HCT116 (cell line): ENCODE measurements at regions not wholly inside any gene's neighbourhood (a gene's known extent, or its start where the extent isn't known, plus 50 kb on each side); places are given as distances from the start of the nearest gene placed in this dataset.

Experiments used
- ATAC-seq: fragments of 200-7000 bp; cut with Tn5 transposase; 2 replicates; pipeline ENCODE4 v1.9.1; 2020; ENCODE audit warnings: mild to moderate bottlenecking, moderate library complexity
- BruUV-seq: library from RNA; stranded (reverse); fragments of 400-500 nt; replicated peaks from 2 replicates; lab custom pipeline; 2021; lab: Mats Ljungman, UMichigan
- CTCF ChIA-PET: fragments of 300-600 bp; sonication (Branson Sonifier 250); formaldehyde crosslinking; loops from one replicate; lab custom pipeline; 2021; ENCODE audit warnings: antibody characterized with exemption; lab: Charles Lee
- POLR2A ChIA-PET: fragments of 300-600, 350-600 bp; sonication (Branson Sonifier 250); formaldehyde crosslinking; loops from one replicate; lab custom pipeline; 2021; ENCODE audit warnings: antibody characterized with exemption; lab: Charles Lee
- RAD21 ChIA-PET, 2 experiments: fragments of 300-600 bp; sonication (Branson Sonifier 250); formaldehyde crosslinking; loops; one replicate each; lab custom pipeline; 2023; ENCODE audit warnings: low total read pairs in 2 of 2; ENCODE audit not compliant: uncharacterized antibody in 2 of 2, unreplicated experiment in 2 of 2, low non-redundant PET in 1 of 2; lab: Charles Lee
- DNase-seq: peaks from one replicate; pipeline ENCODE4 v3.0.0-alpha.2; 2010; ENCODE audit warnings: low read depth, low spot score
- H2AFZ ChIP-seq: fragments of 200-600 bp; shearing (Covaris generic), sonication (generic); 2 replicates; pipeline ENCODE4 v1.6.1; 2017; ENCODE audit warnings: low read depth, mixed run types, mixed read lengths, antibody characterized with exemption, low read length; ENCODE audit not compliant: poor library complexity, severe bottlenecking
- H3K27ac ChIP-seq: 2 replicates; pipeline ENCODE4 v1.5.1; 2012; ENCODE audit warnings: low read depth, low read length
- H3K27me3 ChIP-seq: fragments of 200-600 bp; sonication (generic); 2 replicates; pipeline ENCODE4 v1.6.1; 2016; ENCODE audit warnings: mixed run types, low read length, mixed read lengths; ENCODE audit not compliant: insufficient read depth
- H3K36me3 ChIP-seq, 2 experiments: fragments of 200-500 bp in 1 of 2; fragments of 200-600 bp in 1 of 2; sonication (Bioruptor generic) in 1 of 2; sonication (generic) in 1 of 2; 2 replicates each; pipeline versions ENCODE4 v1.5.1 to v1.6.1; 2014 to 2016; ENCODE audit warnings: low read length in 2 of 2, inconsistent platforms in 1 of 2, mixed read lengths in 1 of 2, mixed run types in 1 of 2; ENCODE audit not compliant: insufficient read depth in 2 of 2, control insufficient read depth in 1 of 2
- H3K4me1 ChIP-seq, 2 experiments: fragments of 200-600 bp in 1 of 2; sonication (generic) in 1 of 2; 2 replicates each; pipeline versions ENCODE4 v1.5.1 to v1.6.1; 2012 to 2017; ENCODE audit warnings: low read length in 2 of 2, inconsistent platforms in 1 of 2, mild to moderate bottlenecking in 1 of 2, mixed read lengths in 1 of 2, mixed run types in 1 of 2, moderate library complexity in 1 of 2; ENCODE audit not compliant: insufficient read depth in 2 of 2, control insufficient read depth in 1 of 2
- H3K4me2 ChIP-seq: fragments of 200-600 bp; sonication (generic); 2 replicates; pipeline ENCODE4 v1.6.1; 2017; ENCODE audit warnings: mixed run types, low read length, mixed read lengths
- H3K4me3 ChIP-seq, 2 experiments: fragments of 200-600 bp in 1 of 2; sonication (generic) in 1 of 2; replicated peaks in 1 of 2; 2 replicates each; pipeline ENCODE4 v1.5.1; 2011 to 2016; ENCODE audit warnings: low read length in 2 of 2, control low read depth in 1 of 2, low read depth in 1 of 2, mild to moderate bottlenecking in 1 of 2, mixed read lengths in 1 of 2, mixed run types in 1 of 2
- H3K79me2 ChIP-seq: fragments of 200-600 bp; sonication (generic); 2 replicates; pipeline ENCODE4 v1.6.1; 2017; ENCODE audit warnings: mild to moderate bottlenecking, mixed run types, low read length, moderate library complexity, mixed read lengths; ENCODE audit not compliant: insufficient read depth
- H3K9ac ChIP-seq: fragments of 200-600 bp; sonication (generic); 2 replicates; pipeline ENCODE4 v1.6.1; 2016; ENCODE audit warnings: low read length, mixed read lengths
- H3K9me2 ChIP-seq: fragments of 200-600 bp; sonication (generic), shearing (Covaris generic); 2 replicates; pipeline ENCODE4 v1.6.1; 2017; ENCODE audit warnings: mixed run types, mild to moderate bottlenecking, moderate library complexity; ENCODE audit not compliant: insufficient read depth
- H3K9me3 ChIP-seq, 2 experiments: fragments of 200-500 bp in 1 of 2; fragments of 200-600 bp in 1 of 2; sonication (Bioruptor generic) in 1 of 2; sonication (generic) in 1 of 2; 2 replicates each; pipeline ENCODE4 v1.6.1; 2014 to 2017; ENCODE audit warnings: low read length in 2 of 2, mixed read lengths in 2 of 2, inconsistent platforms in 1 of 2, low read depth in 1 of 2, mild to moderate bottlenecking in 1 of 2, mixed run types in 1 of 2, moderate library complexity in 1 of 2; ENCODE audit not compliant: control insufficient read depth in 1 of 2, insufficient read depth in 1 of 2
- H4K20me1 ChIP-seq: fragments of 200-600 bp; sonication (generic), shearing (Covaris generic); 2 replicates; pipeline ENCODE4 v1.6.1; 2017; ENCODE audit warnings: mixed run types, mild to moderate bottlenecking, moderate library complexity; ENCODE audit not compliant: insufficient read depth
- ATF3 ChIP-seq: IDR thresholded peaks from 2 replicates; pipeline ENCODE4 v1.6.1; 2012
- CBX3 ChIP-seq: IDR thresholded peaks from 2 replicates; pipeline ENCODE4 v1.6.1; 2012; ENCODE audit warnings: low read depth
- CTCF ChIP-seq, 3 experiments: fragments of 200-600 bp in 1 of 3; sonication (generic) in 1 of 3; IDR thresholded peaks in 2 of 3; conservative IDR thresholded peaks in 1 of 3; 2 replicates each; pipeline ENCODE4 v1.5.1; 2012 to 2017; ENCODE audit warnings: low read depth in 2 of 3, low read length in 2 of 3, antibody characterized with exemption in 1 of 3, borderline replicate concordance in 1 of 3, control low read depth in 1 of 3, mild to moderate bottlenecking in 1 of 3, mixed read lengths in 1 of 3, mixed run types in 1 of 3, moderate library complexity in 1 of 3; ENCODE audit not compliant: insufficient read depth in 1 of 3
- EGR1 ChIP-seq: IDR thresholded peaks from 2 replicates; pipeline ENCODE4 v1.6.1; 2012; ENCODE audit warnings: low read depth
- ELF1 ChIP-seq: IDR thresholded peaks from 2 replicates; pipeline ENCODE4 v1.6.1; 2012; ENCODE audit warnings: low read depth, borderline replicate concordance
- EZH2phosphoT487 ChIP-seq: fragments of 200-600 bp; IDR thresholded peaks from 2 replicates; pipeline ENCODE4 v1.6.1; 2018; ENCODE audit warnings: antibody characterized with exemption, borderline replicate concordance
- FOSL1 ChIP-seq: IDR thresholded peaks from 2 replicates; pipeline ENCODE4 v1.6.1; 2012; ENCODE audit warnings: low read depth
- JUND ChIP-seq: IDR thresholded peaks from 2 replicates; pipeline ENCODE4 v1.6.1; 2012
- POLR2A ChIP-seq: IDR thresholded peaks from 2 replicates; pipeline ENCODE4 v1.7.0; 2011; ENCODE audit warnings: borderline replicate concordance; ENCODE audit not compliant: insufficient read depth, insufficient read length; ENCODE audit errors: extremely low read depth
- POLR2AphosphoS5 ChIP-seq: IDR thresholded peaks from 2 replicates; pipeline ENCODE4 v1.6.1; 2011; ENCODE audit warnings: mild to moderate bottlenecking, low read depth, low read length, moderate library complexity
- RAD21 ChIP-seq: IDR thresholded peaks from 2 replicates; pipeline ENCODE4 v1.6.1; 2012; ENCODE audit warnings: low read depth, mild to moderate bottlenecking
- SP1 ChIP-seq: IDR thresholded peaks from 2 replicates; pipeline ENCODE4 v1.6.1; 2012; ENCODE audit warnings: low read depth
- SRF ChIP-seq: IDR thresholded peaks from 2 replicates; pipeline ENCODE4 v1.6.1; 2012; ENCODE audit warnings: low read depth
- TCF7L2 ChIP-seq: IDR thresholded peaks from 2 replicates; pipeline ENCODE4 v1.7.0; 2011; ENCODE audit warnings: borderline replicate concordance, inconsistent platforms; ENCODE audit not compliant: insufficient read depth, insufficient read length; ENCODE audit errors: extremely low read depth
- ZNF274 ChIP-seq: fragments of 200-500 bp; sonication (Bioruptor generic); IDR thresholded peaks from 2 replicates; pipeline ENCODE4 v1.6.1; 2014; ENCODE audit warnings: mild to moderate bottlenecking, low read depth, low read length, inconsistent platforms
- intact Hi-C: fragments of 100-400 bp; cut with micrococcal nuclease; formaldehyde crosslinking; loops from 2 replicates; pipeline ENCODE4 v1.10.0; 2022

- Histone ChIP-seq H3K9ac (no peak overlapping the region), H3K27me3 (peaks cover 7% of the 10 kb centered on the region; the same call in 1 of the 2 replicates), H2AFZ (no peak overlapping the region), H3K9me3 (no peaks in the 10 kb centered on the region), H4K20me1 (no peaks in the 10 kb centered on the region), H3K79me2 (no peaks in the 10 kb centered on the region), H3K4me1 (no peaks in the 10 kb centered on the region), H3K4me3 (no peak overlapping the region), H3K4me2 (no peak overlapping the region), H3K27ac (no peak overlapping the region), H3K36me3 (no peaks in the 10 kb centered on the region), H3K9me2 (no peaks in the 10 kb centered on the region)
- ChIA-PET RAD21 (no interaction called here), POLR2A (no interaction called here), CTCF (interaction anchor here (0.9 kb wide), 1 partner anchor 340 kb away, joined by 3 read pairs; no protein-coding TSS in a partner anchor)
- DNase-seq (no peak), ATAC-seq (no peak)
- no TSS peak for BruUV-seq
- intact Hi-C loops = no loop called here
- TF ChIP-seq EZH2phosphoT487 (no peak), FOSL1 (no peak), SRF (no peak)
Observed at GRCh38 chr4:81807386-81807785, 335.7 kb upstream of the RASGEF1B start.

GRCh38 chr4:81806485-81806884 is 334.8 kb upstream of the RASGEF1B start:
- no peaks in the 10 kb centered on the region for H3K4me1 ChIP-seq
- RAD21 ChIA-PET = no interaction called here
- H3K9ac ChIP-seq = no peak overlapping the region
- intact Hi-C loops = no loop called here
- no peaks in the 10 kb centered on the region for H3K36me3 ChIP-seq
- no peak overlapping the region for H3K4me3 ChIP-seq
- no peak for DNase-seq
- H3K9me3 ChIP-seq = no peaks in the 10 kb centered on the region
- no peaks in the 10 kb centered on the region for H3K79me2 ChIP-seq
- no peak overlapping the region for H2AFZ ChIP-seq
- H3K4me2 ChIP-seq = no peak overlapping the region
- no TSS peak for BruUV-seq
- no peaks in the 10 kb centered on the region for H3K9me2 ChIP-seq
- no peaks in the 10 kb centered on the region for H4K20me1 ChIP-seq
- peaks cover 12% of the 10 kb centered on the region for H3K27me3 ChIP-seq
- H3K27ac ChIP-seq = no peak overlapping the region
- TF ChIP-seq RAD21 (no peak), POLR2A (no peak), TCF7L2 (no peak), FOSL1 (no peak), JUND (no peak), SP1 (no peak), POLR2AphosphoS5 (no peak), SRF (no peak), CTCF (IDR thresholded peaks at IDR 0.05 in 2 of 3, conservative IDR thresholded peaks at IDR 0.05 in 1 of 3; ENCODE audit: borderline replicate concordance in 1 of 3, insufficient read depth in 1 of 3, low read depth in 2 of 3, low read length in 2 of 3) (no peak), ATF3 (no peak), CBX3 (no peak), ZNF274 (no peak), EZH2phosphoT487 (no peak), ELF1 (no peak), EGR1 (no peak)
- TF ChIP-seq, all 23 proteins: peak for 0
- ChIA-PET POLR2A (no interaction called here), CTCF (interaction anchor here (0.9 kb wide), 1 partner anchor 339 kb away, joined by 3 read pairs; no protein-coding TSS in a partner anchor)
- no peak for ATAC-seq
